Stomach smooth muscle (tissue), 2 donors: ENCODE measurements at regions not wholly inside any gene's neighbourhood (a gene's known extent, or its start where the extent isn't known, plus 50 kb on each side); places are given as distances from the start of the nearest gene placed in this dataset.

Experiments used
- H3K27ac ChIP-seq: one replicate; pipeline ENCODE4 v1.7.0; 2013; ENCODE audit warnings: mild to moderate bottlenecking, low read length, inconsistent platforms
- H3K27me3 ChIP-seq, 2 donors: one replicate each; pipeline ENCODE4 v1.7.0; 2013; ENCODE audit warnings: low read length in 2 of 2; ENCODE audit not compliant: insufficient read depth in 2 of 2, control insufficient read depth in 1 of 2
- H3K36me3 ChIP-seq, 2 donors: one replicate each; pipeline ENCODE4 v1.7.0; 2013; ENCODE audit warnings: low read length in 2 of 2; ENCODE audit not compliant: control insufficient read depth in 2 of 2, insufficient read depth in 2 of 2
- H3K4me1 ChIP-seq: one replicate; pipeline ENCODE4 v1.7.0; 2013; ENCODE audit warnings: low read length; ENCODE audit not compliant: control insufficient read depth, insufficient read depth
- H3K4me3 ChIP-seq, 2 donors: one replicate each; pipeline ENCODE4 v1.7.0; 2013; ENCODE audit warnings: low read length in 2 of 2
- H3K9ac ChIP-seq, 2 donors: one replicate each; pipeline ENCODE4 v1.7.0; 2013; ENCODE audit warnings: low read length in 2 of 2, mild to moderate bottlenecking in 1 of 2
- H3K9me3 ChIP-seq, 2 donors: one replicate each; pipeline ENCODE4 v1.7.0; 2013; ENCODE audit warnings: low read length in 2 of 2; ENCODE audit not compliant: control insufficient read depth in 2 of 2
- donor health status: healthy.
- donor health status: Pancreatic carcinoma.

- Histone ChIP-seq H3K4me1 (no peaks in the 10 kb centered on the region), H3K27ac (no peak overlapping the region), H3K9ac (no peak overlapping the region), H3K9me3 (no peaks in the 10 kb centered on the region), H3K36me3 (no peaks in the 10 kb centered on the region), H3K4me3 (no peak overlapping the region), H3K27me3 (no peaks in the 10 kb centered on the region)
These were observed 115.6 kb upstream of the FAR2 start for GRCh38 chr12:29033519-29033918.

- H3K9ac ChIP-seq = no peak overlapping the region
- H3K36me3 ChIP-seq = no peaks in the 10 kb centered on the region
- no peaks in the 10 kb centered on the region for H3K27me3 ChIP-seq
- H3K9me3 ChIP-seq = no peaks in the 10 kb centered on the region
- no peaks in the 10 kb centered on the region for H3K4me1 ChIP-seq
- H3K4me3 ChIP-seq = no peak overlapping the region
- no peak overlapping the region for H3K27ac ChIP-seq
These were observed 114.0 kb upstream of the FAR2 start for GRCh38 chr12:29035112-29035511.

GRCh38 chr12:29039013-29039412 is 110.1 kb upstream of the FAR2 start:
- Histone ChIP-seq H3K4me3 (no peak overlapping the region), H3K27ac (no peak overlapping the region), H3K36me3 (no peaks in the 10 kb centered on the region), H3K27me3 (no peaks in the 10 kb centered on the region), H3K4me1 (no peaks in the 10 kb centered on the region), H3K9ac (no peak overlapping the region), H3K9me3 (no peaks in the 10 kb centered on the region)

- no peaks in the 10 kb centered on the region for H3K9me3 ChIP-seq
- H3K36me3 ChIP-seq = no peaks in the 10 kb centered on the region
- H3K27ac ChIP-seq = no peak overlapping the region
- no peak overlapping the region for H3K9ac ChIP-seq
- H3K27me3 ChIP-seq = no peaks in the 10 kb centered on the region
- H3K4me1 ChIP-seq = no peaks in the 10 kb centered on the region
- H3K4me3 ChIP-seq = no peak overlapping the region
These were observed 107.5 kb upstream of the FAR2 start for GRCh38 chr12:29041621-29042020.

GRCh38 chr12:29043069-29043468 is 106.0 kb upstream of the FAR2 start:
- H3K9ac ChIP-seq = no peak overlapping the region
- H3K27me3 ChIP-seq = no peaks in the 10 kb centered on the region
- no peaks in the 10 kb centered on the region for H3K36me3 ChIP-seq
- no peak overlapping the region for H3K27ac ChIP-seq
- no peaks in the 10 kb centered on the region for H3K4me1 ChIP-seq
- H3K9me3 ChIP-seq = no peaks in the 10 kb centered on the region
- H3K4me3 ChIP-seq = no peak overlapping the region

GRCh38 chr12:29044799-29045198 is 104.3 kb upstream of the FAR2 start:
- H3K4me3 ChIP-seq = no peak overlapping the region
- no peak overlapping the region for H3K27ac ChIP-seq
- peaks cover 0 to 4% of the 10 kb centered on the region in 2 donors for H3K9me3 ChIP-seq
- no peak overlapping the region for H3K9ac ChIP-seq
- no peaks in the 10 kb centered on the region for H3K4me1 ChIP-seq
- no peaks in the 10 kb centered on the region for H3K36me3 ChIP-seq
- no peaks in the 10 kb centered on the region for H3K27me3 ChIP-seq

GRCh38 chr12:29048787-29049186 is 100.3 kb upstream of the FAR2 start:
- H3K9ac ChIP-seq = no peak overlapping the region
- H3K9me3 ChIP-seq = peaks cover 0 to 4% of the 10 kb centered on the region in 2 donors
- H3K27me3 ChIP-seq = no peaks in the 10 kb centered on the region
- H3K36me3 ChIP-seq = no peaks in the 10 kb centered on the region
- H3K4me1 ChIP-seq = no peaks in the 10 kb centered on the region
- H3K4me3 ChIP-seq = no peak overlapping the region
- no peak overlapping the region for H3K27ac ChIP-seq

- Histone ChIP-seq H3K27ac (no peak overlapping the region), H3K4me3 (no peak overlapping the region), H3K4me1 (no peaks in the 10 kb centered on the region), H3K27me3 (no peaks in the 10 kb centered on the region), H3K36me3 (no peaks in the 10 kb centered on the region), H3K9me3 (peaks cover 0 to 4% of the 10 kb centered on the region in 2 donors), H3K9ac (no peak overlapping the region)
These were observed 98.6 kb upstream of the FAR2 start for GRCh38 chr12:29050503-29050902.

- H3K9ac ChIP-seq = no peak overlapping the region
- no peaks in the 10 kb centered on the region for H3K27me3 ChIP-seq
- H3K9me3 ChIP-seq = peaks cover 0 to 4% of the 10 kb centered on the region in 2 donors
- no peaks in the 10 kb centered on the region for H3K36me3 ChIP-seq
- no peaks in the 10 kb centered on the region for H3K4me1 ChIP-seq
- H3K27ac ChIP-seq = no peak overlapping the region
- H3K4me3 ChIP-seq = no peak overlapping the region
These were observed 97.9 kb upstream of the FAR2 start for GRCh38 chr12:29051221-29051620.

GRCh38 chr12:29053567-29053966 is 95.5 kb upstream of the FAR2 start:
- H3K27ac ChIP-seq = no peak overlapping the region
- H3K36me3 ChIP-seq = no peaks in the 10 kb centered on the region
- no peak overlapping the region for H3K4me3 ChIP-seq
- H3K4me1 ChIP-seq = no peaks in the 10 kb centered on the region
- H3K9me3 ChIP-seq = peaks cover 0 to 2% of the 10 kb centered on the region in 2 donors
- no peak overlapping the region for H3K9ac ChIP-seq
- no peaks in the 10 kb centered on the region for H3K27me3 ChIP-seq

GRCh38 chr12:29054858-29055663 is 94.0 kb upstream of the FAR2 start:
- no peaks in the 10 kb centered on the region for H3K36me3 ChIP-seq
- no peaks in the 10 kb centered on the region for H3K4me1 ChIP-seq
- H3K27me3 ChIP-seq = no peaks in the 10 kb centered on the region
- no peak overlapping the region for H3K4me3 ChIP-seq
- no peak overlapping the region for H3K27ac ChIP-seq
- no peaks in the 10 kb centered on the region for H3K9me3 ChIP-seq
- no peak overlapping the region for H3K9ac ChIP-seq
